ENCODE measurements at regions not wholly inside any gene's neighbourhood (a gene's known extent, or its start where the extent isn't known, plus 50 kb on each side); places are given as distances from the start of the nearest gene placed in this dataset.

DNA sequence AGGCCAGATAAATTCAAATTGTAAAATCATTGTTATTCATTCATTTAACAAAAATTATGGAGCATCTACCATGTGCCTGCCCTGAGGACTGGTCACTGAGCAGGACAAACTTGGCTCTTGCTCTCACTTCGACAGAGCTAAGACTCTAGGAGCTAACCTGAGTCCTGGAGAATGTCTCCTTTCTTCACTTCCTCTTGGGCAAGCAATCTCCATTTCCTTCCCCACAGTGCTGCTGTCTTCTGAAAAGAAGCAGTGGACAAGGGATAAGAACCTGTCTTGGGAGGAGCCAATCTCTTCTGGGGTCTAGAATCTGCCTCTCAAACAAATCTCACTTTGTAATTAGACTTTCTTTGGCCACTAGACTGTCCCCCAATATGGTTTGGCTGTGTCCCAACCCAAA lies 76.2 kb upstream of the PLXNA4 start:
- Histone ChIP-seq H3K4me1 (ENCODE audit: low read length) (0 out of 2 replicates have a peak, but pooled peaks cover 7% of the 10 kb centered on the region), H3K27ac (ENCODE audit: low read length) (no peak overlapping the region), H3F3A (ENCODE audit: insufficient read depth, low read length) (no peaks in the 10 kb centered on the region), H3K79me2 (ENCODE audit: low read length) (no peaks in the 10 kb centered on the region), H4K20me1 (ENCODE audit: insufficient read depth, low read length) (no peaks in the 10 kb centered on the region), H3K4me2 (ENCODE audit: low read depth, low read length) (no peak overlapping the region), H3K9me3 (replicated peaks; ENCODE audit: insufficient read depth, low read length) (no peaks in the 10 kb centered on the region), H3K9me2 (replicated peaks; ENCODE audit: insufficient read depth, low read length) (no peaks in the 10 kb centered on the region), H3K9ac (ENCODE audit: low read length) (no peak overlapping the region), H2AFZ (ENCODE audit: low read length) (no peak overlapping the region), H3K36me3 (replicated peaks; ENCODE audit: insufficient read depth, low read length) (no peaks in the 10 kb centered on the region), H3K27me3 (replicated peaks; ENCODE audit: insufficient read depth, low read length) (no peaks in the 10 kb centered on the region), H3K4me3 (ENCODE audit: low read length) (no peak overlapping the region)
- no peak for DNase-seq
- TF ChIP-seq EZH2phosphoT487 (IDR thresholded peaks at IDR 0.05; ENCODE audit: low read length) = no peak
- TF ChIP-seq EZH2 (optimal IDR thresholded peaks at IDR 0.05; ENCODE audit: low read depth, low read length) = no peak

DNA sequence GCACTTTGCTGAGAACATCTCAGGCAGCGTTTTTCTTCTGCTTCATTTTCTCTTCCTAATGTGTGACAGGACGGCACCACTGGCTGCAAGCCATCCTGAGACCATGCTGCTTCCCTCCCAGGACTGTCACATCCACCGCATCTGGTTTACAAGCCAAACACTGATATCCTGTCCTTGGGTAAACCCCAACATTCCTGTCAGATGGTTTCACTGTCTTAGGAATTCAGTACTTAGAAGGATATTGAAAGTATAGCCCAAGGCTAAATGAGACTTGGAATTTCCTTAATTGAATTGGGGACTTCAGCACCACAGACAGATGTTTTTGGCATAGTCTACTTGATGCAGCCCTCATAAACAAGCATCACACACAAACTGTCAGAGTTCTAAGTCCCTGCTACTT lies 74.2 kb upstream of the PLXNA4 start:
- Histone ChIP-seq H3K4me3 (ENCODE audit: low read length) (no peak overlapping the region), H3K27me3 (replicated peaks; ENCODE audit: insufficient read depth, low read length) (no peaks in the 10 kb centered on the region), H3K4me2 (ENCODE audit: low read depth, low read length) (no peak overlapping the region), H4K20me1 (ENCODE audit: insufficient read depth, low read length) (no peaks in the 10 kb centered on the region), H3K36me3 (replicated peaks; ENCODE audit: insufficient read depth, low read length) (no peaks in the 10 kb centered on the region), H2AFZ (ENCODE audit: low read length) (no peak overlapping the region), H3K4me1 (ENCODE audit: low read length) (0 out of 2 replicates have a peak, but pooled peaks cover 7% of the 10 kb centered on the region), H3K9ac (ENCODE audit: low read length) (no peak overlapping the region), H3K9me3 (replicated peaks; ENCODE audit: insufficient read depth, low read length) (no peaks in the 10 kb centered on the region), H3F3A (ENCODE audit: insufficient read depth, low read length) (no peaks in the 10 kb centered on the region), H3K27ac (ENCODE audit: low read length) (no peak overlapping the region), H3K79me2 (ENCODE audit: low read length) (no peaks in the 10 kb centered on the region), H3K9me2 (replicated peaks; ENCODE audit: insufficient read depth, low read length) (no peaks in the 10 kb centered on the region)
- TF ChIP-seq EZH2 (optimal IDR thresholded peaks at IDR 0.05; ENCODE audit: low read depth, low read length) (no peak), EZH2phosphoT487 (IDR thresholded peaks at IDR 0.05; ENCODE audit: low read length) (no peak)
- TF ChIP-seq, protein P1, sequence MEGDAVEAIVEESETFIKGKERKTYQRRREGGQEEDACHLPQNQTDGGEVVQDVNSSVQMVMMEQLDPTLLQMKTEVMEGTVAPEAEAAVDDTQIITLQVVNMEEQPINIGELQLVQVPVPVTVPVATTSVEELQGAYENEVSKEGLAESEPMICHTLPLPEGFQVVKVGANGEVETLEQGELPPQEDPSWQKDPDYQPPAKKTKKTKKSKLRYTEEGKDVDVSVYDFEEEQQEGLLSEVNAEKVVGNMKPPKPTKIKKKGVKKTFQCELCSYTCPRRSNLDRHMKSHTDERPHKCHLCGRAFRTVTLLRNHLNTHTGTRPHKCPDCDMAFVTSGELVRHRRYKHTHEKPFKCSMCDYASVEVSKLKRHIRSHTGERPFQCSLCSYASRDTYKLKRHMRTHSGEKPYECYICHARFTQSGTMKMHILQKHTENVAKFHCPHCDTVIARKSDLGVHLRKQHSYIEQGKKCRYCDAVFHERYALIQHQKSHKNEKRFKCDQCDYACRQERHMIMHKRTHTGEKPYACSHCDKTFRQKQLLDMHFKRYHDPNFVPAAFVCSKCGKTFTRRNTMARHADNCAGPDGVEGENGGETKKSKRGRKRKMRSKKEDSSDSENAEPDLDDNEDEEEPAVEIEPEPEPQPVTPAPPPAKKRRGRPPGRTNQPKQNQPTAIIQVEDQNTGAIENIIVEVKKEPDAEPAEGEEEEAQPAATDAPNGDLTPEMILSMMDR (IDR thresholded peaks at IDR 0.05; ENCODE audit: low read length) = no peak
- DNase-seq = no peak

DNA sequence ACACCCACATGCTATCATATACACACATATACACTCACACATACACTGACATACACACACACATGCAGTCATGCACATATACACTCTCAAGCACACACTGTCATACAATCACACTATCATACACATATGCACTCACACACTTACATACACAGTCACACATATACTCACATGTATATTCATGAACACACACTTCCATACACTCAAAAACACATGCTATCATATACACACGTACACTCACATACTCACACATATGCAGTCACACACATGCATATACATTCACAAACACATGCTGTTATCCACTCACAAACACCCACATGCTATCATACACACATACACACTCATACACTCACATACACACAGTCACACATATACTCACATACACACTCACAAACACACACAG lies 71.0 kb upstream of the PLXNA4 start:
- Histone ChIP-seq H3K9me3 (replicated peaks; ENCODE audit: insufficient read depth, low read length) (no peaks in the 10 kb centered on the region), H3K27ac (ENCODE audit: low read length) (no peak overlapping the region), H3K4me3 (ENCODE audit: low read length) (no peak overlapping the region), H3F3A (ENCODE audit: insufficient read depth, low read length) (no peaks in the 10 kb centered on the region), H3K79me2 (ENCODE audit: low read length) (no peaks in the 10 kb centered on the region), H3K9me2 (replicated peaks; ENCODE audit: insufficient read depth, low read length) (no peaks in the 10 kb centered on the region), H3K9ac (ENCODE audit: low read length) (no peak overlapping the region), H4K20me1 (ENCODE audit: insufficient read depth, low read length) (no peaks in the 10 kb centered on the region), H2AFZ (ENCODE audit: low read length) (no peak overlapping the region), H3K4me1 (ENCODE audit: low read length) (no peaks in the 10 kb centered on the region), H3K4me2 (ENCODE audit: low read depth, low read length) (no peak overlapping the region), H3K27me3 (replicated peaks; ENCODE audit: insufficient read depth, low read length) (no peaks in the 10 kb centered on the region), H3K36me3 (replicated peaks; ENCODE audit: insufficient read depth, low read length) (no peaks in the 10 kb centered on the region)
- no peak for DNase-seq
- no peak for TF ChIP-seq EZH2 (optimal IDR thresholded peaks at IDR 0.05; ENCODE audit: low read depth, low read length)
- TF ChIP-seq, protein P1 (IDR thresholded peaks at IDR 0.05; ENCODE audit: low read length) = no peak
- TF ChIP-seq EZH2phosphoT487 (IDR thresholded peaks at IDR 0.05; ENCODE audit: low read length) = no peak

- no peak overlapping the region for H3K9ac ChIP-seq (ENCODE audit: low read length)
- no peaks in the 10 kb centered on the region for H4K20me1 ChIP-seq (ENCODE audit: insufficient read depth, low read length)
- DNase-seq = no peak
- TF ChIP-seq, protein P1 (IDR thresholded peaks at IDR 0.05; ENCODE audit: low read length) = no peak
- TF ChIP-seq EZH2 (optimal IDR thresholded peaks at IDR 0.05; ENCODE audit: low read depth, low read length) = no peak
- TF ChIP-seq EZH2phosphoT487 (IDR thresholded peaks at IDR 0.05; ENCODE audit: low read length) = no peak
- no peaks in the 10 kb centered on the region for H3K9me2 ChIP-seq (replicated peaks; ENCODE audit: insufficient read depth, low read length)
- H3K36me3 ChIP-seq (replicated peaks; ENCODE audit: insufficient read depth, low read length) = no peaks in the 10 kb centered on the region
- no peaks in the 10 kb centered on the region for H3K27me3 ChIP-seq (replicated peaks; ENCODE audit: insufficient read depth, low read length)
- no peaks in the 10 kb centered on the region for H3K9me3 ChIP-seq (replicated peaks; ENCODE audit: insufficient read depth, low read length)
- H3F3A ChIP-seq (ENCODE audit: insufficient read depth, low read length) = no peaks in the 10 kb centered on the region
- H3K27ac ChIP-seq (ENCODE audit: low read length) = no peak overlapping the region
- no peaks in the 10 kb centered on the region for H3K79me2 ChIP-seq (ENCODE audit: low read length)
- H3K4me3 ChIP-seq (ENCODE audit: low read length) = no peak overlapping the region
- H2AFZ ChIP-seq (ENCODE audit: low read length) = no peak overlapping the region
- no peaks in the 10 kb centered on the region for H3K4me1 ChIP-seq (ENCODE audit: low read length)
- no peak overlapping the region for H3K4me2 ChIP-seq (ENCODE audit: low read depth, low read length)
Measured at GRCh38 chr7:132646052-132646451, 69.8 kb upstream of the PLXNA4 start.

All from MM.1S (cell line).